ENCODE measurements at regions not wholly inside any gene's neighbourhood (a gene's known extent, or its start where the extent isn't known, plus 50 kb on each side); places are given as distances from the start of the nearest gene placed in this dataset.

GRCh38 chr7:10703981-10704380, 269.7 kb upstream of the PHF14 start:
- no peak overlapping the region for H3K4me2 ChIP-seq (ENCODE audit: low read depth, low read length)
- H4K8ac ChIP-seq (ENCODE audit: low read depth in 2 of 2, low read length in 2 of 2) = no peak overlapping the region
- no peak overlapping the region for H3K56ac ChIP-seq (ENCODE audit: extremely low read depth, insufficient read depth, low read length)
- H2BK120ac ChIP-seq (ENCODE audit: low read depth, low read length) = no peak overlapping the region
- H3K4me3 ChIP-seq (ENCODE audit: insufficient read depth, low read depth, low read length) = no peak overlapping the region
- H4K5ac ChIP-seq (ENCODE audit: low read depth, low read length) = no peak overlapping the region
- no peak for ATAC-seq (ENCODE audit: low read depth)
- no peak overlapping the region for H3K18ac ChIP-seq (ENCODE audit: low read depth, low read length)
- H3K79me1 ChIP-seq (ENCODE audit: low read depth in 1 of 2, low read length in 2 of 2) = no peaks in the 10 kb centered on the region
- H3K9ac ChIP-seq (ENCODE audit: low read depth, low read length) = no peak overlapping the region
- ChIA-PET POLR2A (ENCODE audit: unreplicated experiment) (no interaction called here), CTCF (interaction anchor here (1.3 kb wide), 1 partner anchor 27 kb away, joined by 3 read pairs; no protein-coding TSS in a partner anchor)
- H2BK15ac ChIP-seq (ENCODE audit: low read depth, low read length) = no peak overlapping the region
- H2AK5ac ChIP-seq (ENCODE audit: low read depth, low read length) = no peak overlapping the region
- dilution Hi-C loops (cut with HindIII; ENCODE audit: low sequenced_read_pairs, unreplicated experiment) = no loop called here
- no CpG with 5 or more reads among the region's 1 CpG for WGBS, 2 experiments (ENCODE audit: extremely low coverage in 2 of 2, insufficient read length in 1 of 2)
- DNase-seq = no peak
- no peak overlapping the region for H3K14ac ChIP-seq (replicated peaks; ENCODE audit: low read depth, low read length)
- peaks cover 6% of the 10 kb centered on the region; the same call in 1 of the 2 replicates for H3K9me3 ChIP-seq (ENCODE audit: control insufficient read depth, insufficient read depth, low read length)
- H3K4me1 ChIP-seq (ENCODE audit: control insufficient read depth, insufficient read depth, low read length) = no peaks in the 10 kb centered on the region
- no peak overlapping the region for H2AFZ ChIP-seq (replicated peaks; ENCODE audit: low read length, poor library complexity)
- no peak overlapping the region for H2BK20ac ChIP-seq (ENCODE audit: low read depth, low read length)
- no peaks in the 10 kb centered on the region for H3K27me3 ChIP-seq (ENCODE audit: control insufficient read depth, insufficient read depth, low read length)
- H3K23ac ChIP-seq (ENCODE audit: low read depth, low read length) = no peak overlapping the region
- in situ Hi-C loops (cut with MboI; ENCODE audit: low sequenced_read_pairs) = no loop called here
- H3K36me3 ChIP-seq (ENCODE audit: control insufficient read depth, insufficient read depth, low read length) = no peaks in the 10 kb centered on the region
- H3K4ac ChIP-seq (ENCODE audit: low read depth, low read length) = no peak overlapping the region
- H4K91ac ChIP-seq (ENCODE audit: insufficient read depth, low read depth, low read length) = no peak overlapping the region
- H2BK5ac ChIP-seq (ENCODE audit: low read depth, low read length, poor library complexity, severe bottlenecking) = no peak overlapping the region
- intact Hi-C loops (cut with micrococcal nuclease) = no loop called here
- H3K27ac ChIP-seq (ENCODE audit: insufficient read depth, low read length) = no peak overlapping the region
- TF ChIP-seq NFE2L2 (IDR thresholded peaks at IDR 0.05; ENCODE audit: low read depth, low read length) (no peak), MXI1 (IDR thresholded peaks at IDR 0.05; ENCODE audit: borderline replicate concordance, low read depth, low read length) (no peak), SMC3 (IDR thresholded peaks at IDR 0.05; ENCODE audit: low read depth, low read length) (no peak), CHD1 (IDR thresholded peaks at IDR 0.05; ENCODE audit: low read depth, low read length) (no peak), MAZ (IDR thresholded peaks at IDR 0.05; ENCODE audit: borderline replicate concordance, low read depth, low read length) (no peak), MAFK (IDR thresholded peaks at IDR 0.05; ENCODE audit: low read depth, low read length) (no peak), CEBPB (IDR thresholded peaks at IDR 0.05; ENCODE audit: low read depth, low read length) (no peak), USF2 (IDR thresholded peaks at IDR 0.05; ENCODE audit: low read depth, low read length) (no peak), RCOR1 (IDR thresholded peaks at IDR 0.05; ENCODE audit: insufficient replicate concordance, low read length) (no peak), FOS (IDR thresholded peaks at IDR 0.05; ENCODE audit: low read depth, low read length) (no peak), CTCF (conservative IDR thresholded peaks at IDR 0.05; ENCODE audit: low read depth, low read length) (no peak), ELK1 (IDR thresholded peaks at IDR 0.05; ENCODE audit: borderline replicate concordance, low read depth, low read length) (no peak), RAD21 (IDR thresholded peaks at IDR 0.05; ENCODE audit: low read length) (no peak), BHLHE40 (IDR thresholded peaks at IDR 0.05; ENCODE audit: low read depth, low read length) (no peak), RFX5 (IDR thresholded peaks at IDR 0.05; ENCODE audit: low read depth, low read length) (no peak), POLR2A (IDR thresholded peaks at IDR 0.05; ENCODE audit: low read depth, low read length) (no peak)
- no peaks in the 10 kb centered on the region for H3K9me1 ChIP-seq (ENCODE audit: insufficient read depth, low read length)
- H4K20me1 ChIP-seq (ENCODE audit: insufficient read depth, low read length) = no peaks in the 10 kb centered on the region
- no peak overlapping the region for H2AK9ac ChIP-seq (replicated peaks; ENCODE audit: low read depth, low read length, poor library complexity)
- no TSS peak for BruUV-seq (replicated peaks)

Data from IMR-90 (cell line).